ENCODE measurements at regions not wholly inside any gene's neighbourhood (a gene's known extent, or its start where the extent isn't known, plus 50 kb on each side); places are given as distances from the start of the nearest gene placed in this dataset.
"Not testable (repeated sequence)": the region's sequence is repeated elsewhere in the genome, so short reads cannot be mapped to it uniquely, and the experiment has no call there.

DNA sequence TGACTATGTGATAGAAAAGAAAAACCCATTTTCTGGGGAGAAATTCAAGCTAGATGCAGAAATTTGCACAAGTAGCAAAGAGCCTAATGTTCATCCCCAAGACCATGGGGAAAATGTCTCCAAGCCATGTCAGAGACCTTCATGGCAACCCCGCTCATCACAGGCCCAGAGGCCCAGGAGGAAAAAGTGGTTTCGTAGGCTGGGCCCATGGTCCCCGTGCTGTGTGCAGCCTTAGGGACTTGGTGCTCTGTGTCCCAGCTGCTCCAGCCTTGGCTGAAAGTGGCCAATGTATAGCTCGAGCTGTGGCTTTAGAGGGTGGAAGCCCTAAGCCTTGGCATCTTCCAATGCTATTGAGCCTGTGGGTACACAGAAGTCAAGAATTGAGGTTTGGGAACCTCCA, 711.2 kb upstream of the ZNF608 start:
- TF ChIP-seq POLR2A (IDR thresholded peaks at IDR 0.05), result no peak
- no peak for TF ChIP-seq CTCF (IDR thresholded peaks at IDR 0.05)
- no peak for TF ChIP-seq EP300 (IDR thresholded peaks at IDR 0.05)
- TF ChIP-seq POLR2AphosphoS5 (IDR thresholded peaks at IDR 0.05), result no peak
- no peaks in the 10 kb centered on the region for H3K9me3 ChIP-seq
- 83 to 94% methylated on average over 4 of the region's 4 CpGs for WGBS, 2 donors
- H3K27ac ChIP-seq, result no peak overlapping the region
- no peak overlapping the region for H3K4me3 ChIP-seq
- intact Hi-C loops (cut with DNase I), result no loop called here
- H3K27me3 ChIP-seq, result no peaks in the 10 kb centered on the region
- no peak for DNase-seq
- no peaks in the 10 kb centered on the region for H3K36me3 ChIP-seq
- H3K4me1 ChIP-seq, result no peaks in the 10 kb centered on the region

- WGBS, 2 donors, result 90 to 93% methylated on average over 2 of the region's 2 CpGs
- H3K4me1 ChIP-seq; intact Hi-C loops (cut with DNase I); H3K9me3 ChIP-seq; H3K4me3 ChIP-seq; H3K27ac ChIP-seq; DNase-seq; H3K36me3 ChIP-seq; H3K27me3 ChIP-seq: not testable (repeated sequence)
Measured at GRCh38 chr5:125458949-125459348, 712.5 kb upstream of the ZNF608 start.

DNA sequence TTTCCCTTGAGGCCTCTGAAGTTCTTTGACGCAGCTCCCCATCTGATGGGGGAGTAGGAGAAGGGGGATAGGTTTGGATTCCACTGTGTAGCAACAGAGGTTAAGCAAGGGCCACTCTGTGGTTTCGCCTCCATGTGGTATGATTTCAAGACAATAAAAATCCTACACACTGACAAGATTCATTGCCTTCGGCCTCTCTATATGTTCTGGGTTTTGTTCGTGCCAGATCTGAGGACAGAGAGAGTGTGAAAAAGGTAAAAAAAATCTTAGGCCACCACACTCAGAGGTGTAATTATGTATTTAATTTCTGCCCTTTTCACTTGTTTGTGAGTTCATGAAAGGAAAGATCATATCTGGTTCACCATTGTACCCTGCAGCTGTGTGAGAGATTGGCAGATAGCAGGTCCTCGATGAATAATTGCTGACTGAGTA, 715.2 kb upstream of the ZNF608 start:
- Histone ChIP-seq H3K4me3 (no peak overlapping the region), H3K27ac (no peak overlapping the region), H3K27me3 (no peaks in the 10 kb centered on the region), H3K9me3 (no peaks in the 10 kb centered on the region), H3K36me3 (no peaks in the 10 kb centered on the region), H3K4me1 (no peaks in the 10 kb centered on the region)
- TF ChIP-seq EP300 (IDR thresholded peaks at IDR 0.05) (no peak), POLR2AphosphoS5 (IDR thresholded peaks at IDR 0.05) (no peak), POLR2A (IDR thresholded peaks at IDR 0.05) (no peak), CTCF (IDR thresholded peaks at IDR 0.05) (no peak)
- no peak for DNase-seq
- 83 to 93% methylated on average over 5 of the region's 5 CpGs for WGBS, 2 donors
- intact Hi-C loops (cut with DNase I), result no loop called here

DNA sequence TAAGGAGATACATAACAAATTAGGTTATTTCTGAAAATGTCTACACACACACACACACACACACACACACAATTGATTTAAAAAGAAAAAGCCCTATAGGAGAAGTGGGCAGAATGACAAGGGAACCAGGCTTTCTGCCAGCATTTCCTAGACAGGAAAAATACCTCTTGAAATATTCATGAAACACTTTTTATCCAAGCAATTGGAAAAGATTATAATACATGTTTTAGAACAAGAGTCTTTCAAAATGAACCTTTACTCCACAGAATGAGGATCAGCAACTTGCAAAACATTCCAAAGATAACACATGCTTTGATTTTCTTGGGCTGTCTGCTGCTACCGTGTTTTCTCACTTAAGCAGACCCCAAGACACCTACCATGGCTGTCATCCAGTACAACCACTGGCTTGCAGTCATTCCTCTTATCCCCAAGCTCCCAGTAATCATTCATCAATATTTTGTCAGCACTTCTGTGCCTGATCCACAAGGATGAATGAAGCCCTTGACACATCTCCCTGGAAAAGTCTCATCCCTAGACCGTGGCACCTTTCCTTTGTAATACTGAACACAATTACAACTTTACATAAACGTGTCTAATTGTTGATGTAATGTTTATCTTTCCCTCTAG, 717.1 kb upstream of the ZNF608 start:
- no peak for TF ChIP-seq EP300 (IDR thresholded peaks at IDR 0.05)
- no peak for TF ChIP-seq CTCF (IDR thresholded peaks at IDR 0.05)
- no peak for TF ChIP-seq POLR2AphosphoS5 (IDR thresholded peaks at IDR 0.05)
- no peak for TF ChIP-seq POLR2A (IDR thresholded peaks at IDR 0.05)
- WGBS, 2 donors, result 74 to 77% methylated on average over 3 of the region's 3 CpGs
- intact Hi-C loops (cut with DNase I), result no loop called here
- no peaks in the 10 kb centered on the region for H3K4me1 ChIP-seq
- H3K4me3 ChIP-seq, result no peak overlapping the region
- DNase-seq, result no peak
- H3K36me3 ChIP-seq, result no peaks in the 10 kb centered on the region
- no peaks in the 10 kb centered on the region for H3K27me3 ChIP-seq
- H3K9me3 ChIP-seq, result no peaks in the 10 kb centered on the region
- no peak overlapping the region for H3K27ac ChIP-seq

DNA sequence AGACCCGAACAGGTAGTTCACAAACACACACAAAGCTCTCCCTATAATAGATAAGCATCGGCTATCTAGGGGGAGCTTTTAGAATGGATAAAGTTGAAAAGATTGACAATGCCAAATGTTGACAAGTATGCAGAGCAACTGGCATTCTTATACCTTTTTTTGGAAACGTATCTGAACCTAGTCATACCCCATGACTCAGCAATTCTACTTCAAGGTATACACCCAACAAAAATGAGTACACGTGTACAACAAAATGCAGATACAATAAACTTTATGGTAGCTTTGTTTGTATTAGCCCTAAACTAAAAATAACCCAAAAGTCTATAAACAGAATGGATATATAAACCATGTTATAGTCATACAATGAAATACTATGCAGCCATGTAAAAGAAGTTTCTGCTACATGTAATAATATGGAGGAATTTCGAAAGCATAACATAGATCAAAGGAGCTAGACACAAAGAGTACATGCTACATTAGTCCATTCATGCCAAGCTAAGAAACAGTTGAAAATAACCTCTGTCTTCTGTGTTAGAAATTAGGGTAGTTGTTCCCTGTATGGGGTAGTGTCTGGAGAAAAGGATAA, 718.5 kb upstream of the ZNF608 start:
- no peaks in the 10 kb centered on the region for H3K27me3 ChIP-seq
- no peak for DNase-seq
- no peaks in the 10 kb centered on the region for H3K36me3 ChIP-seq
- no peak for TF ChIP-seq CTCF (IDR thresholded peaks at IDR 0.05)
- no peak for TF ChIP-seq EP300 (IDR thresholded peaks at IDR 0.05)
- TF ChIP-seq POLR2AphosphoS5 (IDR thresholded peaks at IDR 0.05), result no peak
- TF ChIP-seq POLR2A (IDR thresholded peaks at IDR 0.05), result no peak
- no peak overlapping the region for H3K27ac ChIP-seq
- no peaks in the 10 kb centered on the region for H3K4me1 ChIP-seq
- intact Hi-C loops (cut with DNase I), result no loop called here
- WGBS, 2 donors, result 58 to 85% methylated on average over 5 of the region's 5 CpGs
- no peaks in the 10 kb centered on the region for H3K9me3 ChIP-seq
- H3K4me3 ChIP-seq, result no peak overlapping the region

Measured in sigmoid colon (tissue), 6 donors.